GM12878 (cell line): ENCODE measurements at regions not wholly inside any gene's neighbourhood (a gene's known extent, or its start where the extent isn't known, plus 50 kb on each side); places are given as distances from the start of the nearest gene placed in this dataset.

Experiments
- ATAC-seq: fragments of 200-7000 bp; cut with Tn5 transposase; 3 replicates; pipeline ENCODE4 v1.9.1; 2020; ENCODE audit warnings: mild to moderate bottlenecking, moderate library complexity
- BruUV-seq: library from RNA; stranded (reverse); fragments of 400-500 nt; replicated peaks from 2 replicates; lab custom pipeline; 2021; lab: Mats Ljungman, UMichigan
- CTCF ChIA-PET: fragments of 300-600 bp; sonication (Branson Sonifier 250); formaldehyde crosslinking; extraction: SDS; loops from one replicate; lab custom pipeline; 2021; ENCODE audit warnings: inconsistent platforms; lab: Yijun Ruan, JAX
- POLR2A ChIA-PET: fragments of 350-600 bp; formaldehyde crosslinking; extraction: SDS; loops from one replicate; lab custom pipeline; 2021; ENCODE audit warnings: inconsistent platforms; lab: Charles Lee
- RAD21 ChIA-PET: fragments of 300-600 bp; sonication (Branson Sonifier 250); formaldehyde crosslinking; loops from one replicate; lab custom pipeline; 2023; ENCODE audit warnings: antibody characterized with exemption; ENCODE audit not compliant: unreplicated experiment; lab: Charles Lee
- SMC1A ChIA-PET: fragments of 300-600 bp; sonication (Branson Sonifier 250); formaldehyde crosslinking; loops from one replicate; lab custom pipeline; 2023; ENCODE audit not compliant: unreplicated experiment, uncharacterized antibody; lab: Charles Lee
- DNase-seq: peaks from one replicate; pipeline ENCODE4 v3.0.0-alpha.2; 2011; ENCODE audit warnings: low read depth, low spot score
- FAIRE-seq: peaks from 3 replicates; lab custom pipeline; 2011; peaks lifted over from hg19 to GRCh38; lab: Jason Lieb, UNC
- H2AFZ ChIP-seq: 2 replicates; pipeline ENCODE4 v1.6.0; 2011; ENCODE audit warnings: low read depth, low read length, control low read depth; ENCODE audit not compliant: control insufficient read depth
- H3K27ac ChIP-seq: 2 replicates; pipeline ENCODE4 v1.5.1; 2011; ENCODE audit warnings: control low read depth; ENCODE audit not compliant: control insufficient read depth, insufficient read depth
- H3K27me3 ChIP-seq, 2 experiments: replicated peaks in 1 of 2; 2 replicates each; pipeline versions ENCODE4 v1.6.0 to v1.6.1; 2011; ENCODE audit warnings: low read length in 1 of 2; ENCODE audit not compliant: control insufficient read depth in 2 of 2, insufficient read depth in 2 of 2
- H3K36me3 ChIP-seq, 2 experiments: 2 replicates each; pipeline ENCODE4 v1.5.1; 2011; ENCODE audit warnings: low read length in 1 of 2; ENCODE audit not compliant: control insufficient read depth in 2 of 2, insufficient read depth in 2 of 2
- H3K4me1 ChIP-seq: 2 replicates; pipeline ENCODE4 v1.6.1; 2011; ENCODE audit warnings: mild to moderate bottlenecking, low read length, moderate library complexity, mixed read lengths; ENCODE audit not compliant: control insufficient read depth, insufficient read depth
- H3K4me2 ChIP-seq: 2 replicates; pipeline ENCODE4 v1.6.0; 2011; ENCODE audit warnings: control low read depth; ENCODE audit not compliant: control insufficient read depth, insufficient read depth
- H3K4me3 ChIP-seq: fragments of 200-600 bp; sonication (generic); 2 replicates; pipeline ENCODE4 v1.5.1; 2016
- H3K79me2 ChIP-seq: 2 replicates; pipeline ENCODE4 v1.6.0; 2011; ENCODE audit warnings: low read length; ENCODE audit not compliant: control insufficient read depth, insufficient read depth
- H3K9ac ChIP-seq: 2 replicates; pipeline ENCODE4 v1.8.0; 2011; ENCODE audit warnings: low read length, control low read depth, mixed read lengths; ENCODE audit not compliant: control insufficient read depth, insufficient read depth
- H3K9me3 ChIP-seq: replicated peaks from 3 replicates; pipeline ENCODE4 v1.5.1; 2011; ENCODE audit warnings: mild to moderate bottlenecking, low read length; ENCODE audit not compliant: control insufficient read depth, insufficient read depth
- H4K20me1 ChIP-seq: 2 replicates; pipeline ENCODE4 v1.6.0; 2011; ENCODE audit not compliant: control insufficient read depth, insufficient read depth
- BMI1 ChIP-seq: fragments of 450-650 bp; IDR thresholded peaks from 2 replicates; pipeline ENCODE4 v1.6.1; 2016; ENCODE audit warnings: mild to moderate bottlenecking, moderate library complexity, borderline replicate concordance
- CEBPZ ChIP-seq: fragments of 150-350 bp; IDR thresholded peaks from 2 replicates; pipeline ENCODE4 v1.6.1; 2016; ENCODE audit warnings: low read depth, low read length
- EED ChIP-seq: sonication (generic); IDR thresholded peaks from 2 replicates; pipeline ENCODE4 v1.6.1; 2016; ENCODE audit warnings: antibody characterized with exemption, low read depth
- FOS ChIP-seq: IDR thresholded peaks from 3 replicates; pipeline ENCODE4 v1.6.1; 2011; ENCODE audit warnings: borderline replicate concordance; ENCODE audit not compliant: insufficient read length; ENCODE audit errors: extremely low read depth
- HSF1 ChIP-seq: fragments of 150-350 bp; IDR thresholded peaks from 2 replicates; pipeline ENCODE4 v1.6.1; 2014; ENCODE audit warnings: mild to moderate bottlenecking, low read depth, low read length
- LARP7 ChIP-seq: fragments of 450-650 bp; IDR thresholded peaks from 2 replicates; pipeline ENCODE4 v1.6.1; 2017; ENCODE audit warnings: mild to moderate bottlenecking
- MLLT1 ChIP-seq: fragments of 450-650 bp; IDR thresholded peaks from 2 replicates; pipeline ENCODE4 v1.6.1; 2016; ENCODE audit warnings: mild to moderate bottlenecking
- PML ChIP-seq: IDR thresholded peaks from 2 replicates; pipeline ENCODE4 v1.6.1; 2012; ENCODE audit warnings: low read length, inconsistent platforms
- PRDM15 ChIP-seq: fragments of 450-650 bp; formaldehyde crosslinking; IDR thresholded peaks from 2 replicates; pipeline ENCODE4 v1.4.0; 2020; ENCODE audit warnings: mild to moderate bottlenecking, moderate library complexity
- SIX5 ChIP-seq: IDR thresholded peaks from 2 replicates; pipeline ENCODE4 v1.6.1; 2011; ENCODE audit warnings: mild to moderate bottlenecking, low read depth, low read length, moderate library complexity; ENCODE audit not compliant: severe bottlenecking
- SMC3 ChIP-seq: IDR thresholded peaks from 2 replicates; pipeline ENCODE4 v1.6.1; 2011; ENCODE audit warnings: low read length, improper control_type of control experiment, borderline replicate concordance
- SREBF2 ChIP-seq: IDR thresholded peaks from 2 replicates; pipeline ENCODE4 v1.6.1; 2012; ENCODE audit warnings: mild to moderate bottlenecking, low read length
- SUZ12 ChIP-seq: fragments of 200-600 bp; sonication (generic); IDR thresholded peaks from one replicate; pipeline ENCODE4 v1.6.1; 2018; ENCODE audit warnings: antibody characterized with exemption, mild to moderate bottlenecking; ENCODE audit not compliant: unreplicated experiment
- TAF1 ChIP-seq: IDR thresholded peaks from 2 replicates; pipeline ENCODE4 v1.6.1; 2011; ENCODE audit warnings: mild to moderate bottlenecking, low read depth, low read length, borderline replicate concordance
- TCF7 ChIP-seq: IDR thresholded peaks from 2 replicates; pipeline ENCODE4 v1.6.1; 2014; ENCODE audit warnings: antibody characterized with exemption, borderline replicate concordance
- WGBS: methylation state at CpG from one replicate; pipeline ENCODE4 v1.1.6; 2016; ENCODE audit warnings: low lambda C conversion rate; ENCODE audit not compliant: insufficient replicate concordance, insufficient coverage; ENCODE audit errors: missing lambda C conversion rate; 5-methylcytosine and 5-hydroxymethylcytosine counted together
- in situ Hi-C: fragments of 300-500 bp; cut with MboI; formaldehyde crosslinking; loops from 9 replicates; pipeline ENCODE4 v1.14.3; 2018; ENCODE audit warnings: mixed read lengths
- intact Hi-C: fragments of 100-400 bp; cut with micrococcal nuclease; formaldehyde crosslinking; loops from one replicate; pipeline ENCODE4 v1.14.2; 2022; ENCODE audit not compliant: unreplicated experiment

GRCh38 chr6:112504621-112505020 is 157.5 kb downstream of the RFPL4B start:
- intact Hi-C loops: no loop called here
- H3K9ac ChIP-seq: no peak overlapping the region
- ATAC-seq: no peak
- no peak for TF ChIP-seq SIX5
- TF ChIP-seq TAF1: no peak
- no peak for TF ChIP-seq CEBPZ
- no peak for TF ChIP-seq PML
- no peak for TF ChIP-seq BMI1
- no peak for TF ChIP-seq HSF1
- no peak for TF ChIP-seq TCF7
- no peak for TF ChIP-seq SMC3
- TF ChIP-seq PRDM15: no peak
- no peak for TF ChIP-seq MLLT1
- TF ChIP-seq SUZ12: no peak
- TF ChIP-seq EED: no peak
- no peak for TF ChIP-seq LARP7
- TF ChIP-seq SREBF2: no peak
- TF ChIP-seq FOS: no peak
- TF ChIP-seq, all 136 proteins: peak for 0
- Histone ChIP-seq H2AFZ (no peak overlapping the region), H3K9me3 (no peaks in the 10 kb centered on the region), H3K27me3 (no peaks in the 10 kb centered on the region), H3K79me2 (no peaks in the 10 kb centered on the region), H3K4me1 (no peaks in the 10 kb centered on the region), H3K4me3 (no peak overlapping the region), H4K20me1 (no peaks in the 10 kb centered on the region), H3K27ac (no peak overlapping the region), H3K4me2 (no peak overlapping the region), H3K36me3 (no peaks in the 10 kb centered on the region)
- 17% methylated on average over 2 of the region's 2 CpGs for WGBS
- RAD21 ChIA-PET: no interaction called here
- FAIRE-seq (no peak), DNase-seq (no peak)
- POLR2A ChIA-PET: no interaction called here
- BruUV-seq: no TSS peak
- CTCF ChIA-PET: interaction anchor here (0.7 kb wide), 1 partner anchor 192 kb away, joined by 3 read pairs; no protein-coding TSS in a partner anchor
- in situ Hi-C loops: no loop called here
- SMC1A ChIA-PET: interaction anchor here (1.1 kb wide), 1 partner anchor 15 kb away, joined by 6 read pairs; no protein-coding TSS in a partner anchor
